ENCODE measurements at regions not wholly inside any gene's neighbourhood (a gene's known extent, or its start where the extent isn't known, plus 50 kb on each side); places are given as distances from the start of the nearest gene placed in this dataset.
"Not testable (repeated sequence)": the region's sequence is repeated elsewhere in the genome, so short reads cannot be mapped to it uniquely, and the experiment has no call there.

DNA sequence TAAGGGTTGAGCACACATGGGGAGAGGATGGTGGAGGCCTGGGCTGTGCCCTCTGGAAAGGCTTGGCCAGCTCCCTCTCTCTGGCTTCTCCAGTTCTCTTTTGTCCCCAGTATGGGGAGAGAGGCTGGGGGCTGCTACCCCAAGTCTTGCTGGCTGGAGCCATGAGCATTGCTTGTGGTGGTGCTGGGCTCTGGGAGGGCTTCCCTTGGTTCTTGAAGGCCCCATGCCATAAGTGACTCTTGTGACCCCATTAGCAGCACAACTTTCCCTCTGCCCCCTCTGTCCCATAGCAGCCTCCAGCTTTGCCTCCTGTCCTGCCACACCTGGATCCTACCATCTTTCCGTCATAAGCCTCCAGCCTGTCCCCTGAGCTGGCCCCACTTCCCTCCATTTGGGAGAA, 177.5 kb downstream of the TRIM43 start:
- TF ChIP-seq CTCF (conservative IDR thresholded peaks at IDR 0.05; ENCODE audit: low read depth, low read length); EZH2 (IDR thresholded peaks at IDR 0.05; ENCODE audit: borderline replicate concordance, low read depth, low read length, poor library complexity, severe bottlenecking): not testable (repeated sequence)

Measured in A673 (cell line).